ENCODE measurements at regions not wholly inside any gene's neighbourhood (a gene's known extent, or its start where the extent isn't known, plus 50 kb on each side); places are given as distances from the start of the nearest gene placed in this dataset.
"Not testable (repeated sequence)": the region's sequence is repeated elsewhere in the genome, so short reads cannot be mapped to it uniquely, and the experiment has no call there.

GRCh38 chr2:18949871-18950270 lies 360.5 kb upstream of the NT5C1B start:
- H3K36me3 ChIP-seq: no peaks in the 10 kb centered on the region
- intact Hi-C loops (cut with DNase I): no loop called here
- ATAC-seq (no peak), DNase-seq (no peak)
- H3K27me3 ChIP-seq: no peaks in the 10 kb centered on the region
- H3K9me3 ChIP-seq: peaks cover 0 to 5% (median 0%) of the 10 kb centered on the region in 11 donors
- 88% methylated on average over 4 of the region's 4 CpGs for WGBS, 2 donors
- peaks cover 0 to 10% (median 3%) of the 10 kb centered on the region in 9 donors for H3K4me1 ChIP-seq
- no peak overlapping the region for H3K4me3 ChIP-seq
- H3K27ac ChIP-seq: no peak overlapping the region
- TF ChIP-seq, protein P1, sequence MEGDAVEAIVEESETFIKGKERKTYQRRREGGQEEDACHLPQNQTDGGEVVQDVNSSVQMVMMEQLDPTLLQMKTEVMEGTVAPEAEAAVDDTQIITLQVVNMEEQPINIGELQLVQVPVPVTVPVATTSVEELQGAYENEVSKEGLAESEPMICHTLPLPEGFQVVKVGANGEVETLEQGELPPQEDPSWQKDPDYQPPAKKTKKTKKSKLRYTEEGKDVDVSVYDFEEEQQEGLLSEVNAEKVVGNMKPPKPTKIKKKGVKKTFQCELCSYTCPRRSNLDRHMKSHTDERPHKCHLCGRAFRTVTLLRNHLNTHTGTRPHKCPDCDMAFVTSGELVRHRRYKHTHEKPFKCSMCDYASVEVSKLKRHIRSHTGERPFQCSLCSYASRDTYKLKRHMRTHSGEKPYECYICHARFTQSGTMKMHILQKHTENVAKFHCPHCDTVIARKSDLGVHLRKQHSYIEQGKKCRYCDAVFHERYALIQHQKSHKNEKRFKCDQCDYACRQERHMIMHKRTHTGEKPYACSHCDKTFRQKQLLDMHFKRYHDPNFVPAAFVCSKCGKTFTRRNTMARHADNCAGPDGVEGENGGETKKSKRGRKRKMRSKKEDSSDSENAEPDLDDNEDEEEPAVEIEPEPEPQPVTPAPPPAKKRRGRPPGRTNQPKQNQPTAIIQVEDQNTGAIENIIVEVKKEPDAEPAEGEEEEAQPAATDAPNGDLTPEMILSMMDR (IDR thresholded peaks at IDR 0.05): no peak

- Histone ChIP-seq H3K27ac (no peak overlapping the region), H3K4me3 (no peak overlapping the region), H3K27me3 (no peaks in the 10 kb centered on the region), H3K36me3 (no peaks in the 10 kb centered on the region), H3K4me1 (no peaks in the 10 kb centered on the region), H3K9me3 (no peaks in the 10 kb centered on the region)
- DNase-seq: no peak
- 83 to 88% methylated on average over 2 of the region's 2 CpGs for WGBS, 2 donors
- TF ChIP-seq, protein P1 (IDR thresholded peaks at IDR 0.05): no peak
- ATAC-seq: no peak
- intact Hi-C loops (cut with DNase I): no loop called here
These were observed 350.8 kb upstream of the NT5C1B start for GRCh38 chr2:18940184-18940583.

- ATAC-seq; H3K9me3 ChIP-seq; H3K27me3 ChIP-seq; DNase-seq; H3K27ac ChIP-seq; H3K4me3 ChIP-seq; H3K4me1 ChIP-seq; H3K36me3 ChIP-seq; intact Hi-C loops (cut with DNase I): not testable (repeated sequence)
- WGBS, 2 donors: 61 to 73% methylated on average over 4 of the region's 5 CpGs
These were observed 350.4 kb upstream of the NT5C1B start for GRCh38 chr2:18939740-18940139.

GRCh38 chr2:18934886-18935285 lies 345.5 kb upstream of the NT5C1B start:
- no peak for ATAC-seq
- 93 to 100% methylated on average over 1 of the region's 1 CpG for WGBS, 2 donors
- Histone ChIP-seq H3K27ac (no peak overlapping the region), H3K4me3 (no peak overlapping the region), H3K36me3 (no peaks in the 10 kb centered on the region), H3K27me3 (no peaks in the 10 kb centered on the region), H3K9me3 (no peaks in the 10 kb centered on the region), H3K4me1 (no peaks in the 10 kb centered on the region)
- no peak for DNase-seq
- intact Hi-C loops (cut with DNase I): no loop called here
- TF ChIP-seq, protein P1 (IDR thresholded peaks at IDR 0.05): no peak

DNA sequence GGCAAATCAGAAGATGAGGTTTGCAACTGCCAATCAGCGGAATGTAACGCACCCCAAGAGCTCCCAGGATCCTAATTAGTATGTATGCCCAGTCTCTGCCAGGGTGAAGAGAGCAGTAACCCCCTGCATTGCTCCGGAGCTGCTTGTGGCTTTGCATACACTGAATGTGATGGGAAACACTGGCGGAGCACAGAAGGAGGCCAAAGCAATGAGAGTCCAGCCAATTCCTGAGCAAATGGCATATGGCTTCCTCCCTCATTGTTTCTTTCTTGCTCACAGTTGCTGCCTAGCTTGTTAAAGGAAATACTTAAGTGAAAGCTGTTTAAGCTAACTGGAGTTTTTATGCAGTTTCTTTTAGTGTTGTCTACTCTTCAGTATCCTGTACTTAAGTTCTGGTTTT lies 343.5 kb upstream of the NT5C1B start:
- intact Hi-C loops (cut with DNase I): no loop called here
- Histone ChIP-seq H3K4me3 (no peak overlapping the region), H3K36me3 (no peaks in the 10 kb centered on the region), H3K27ac (no peak overlapping the region), H3K9me3 (no peaks in the 10 kb centered on the region), H3K4me1 (peaks cover 0 to 5% (median 0%) of the 10 kb centered on the region in 9 donors), H3K27me3 (no peaks in the 10 kb centered on the region)
- ATAC-seq (no peak), DNase-seq (no peak)
- 84 to 87% methylated on average over 4 of the region's 4 CpGs for WGBS, 2 donors
- TF ChIP-seq, protein P1 (IDR thresholded peaks at IDR 0.05): no peak

Data from heart right ventricle (tissue), 16 donors.